Medulla oblongata (tissue), 1 donor: ENCODE measurements at regions not wholly inside any gene's neighbourhood (a gene's known extent, or its start where the extent isn't known, plus 50 kb on each side); places are given as distances from the start of the nearest gene placed in this dataset.
"Not testable (repeated sequence)": the region's sequence is repeated elsewhere in the genome, so short reads cannot be mapped to it uniquely, and the experiment has no call there.

Source experiments
- DNase-seq: peaks from one replicate; pipeline ENCODE4 v3.0.0-alpha.2; 2015; ENCODE audit errors: extremely low spot score

DNA sequence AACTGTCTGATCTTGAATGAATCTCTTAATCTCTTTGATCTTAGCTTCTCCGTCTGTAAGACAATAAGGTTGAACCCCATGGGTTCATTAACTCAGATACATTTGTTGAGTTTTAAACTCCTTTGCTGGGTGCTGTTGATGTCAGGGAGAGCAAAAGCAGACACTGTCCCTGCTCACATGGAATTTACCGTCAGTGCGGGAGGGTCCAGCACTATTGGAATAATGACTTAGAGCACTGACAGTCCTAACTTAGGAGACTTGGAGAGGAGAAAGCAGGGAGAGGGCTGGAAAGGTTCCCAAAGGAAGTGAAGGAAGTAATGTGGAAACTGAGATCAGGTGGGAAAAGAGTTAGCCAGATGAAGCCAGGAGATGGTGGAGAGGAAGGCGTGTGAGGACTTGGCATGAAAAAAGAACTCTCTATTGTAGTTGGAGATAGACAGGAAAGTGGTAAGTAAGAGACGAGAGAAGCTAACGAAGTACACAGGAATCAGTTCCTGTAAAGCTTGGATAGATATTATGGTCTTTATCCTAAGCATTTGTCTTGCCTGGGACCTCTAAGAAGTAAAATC, 141.4 kb upstream of the SERTAD2 start:
- no peak for DNase-seq

GRCh38 chr2:64796926-64797325, 143.2 kb upstream of the SERTAD2 start:
- DNase-seq, result no peak

DNA sequence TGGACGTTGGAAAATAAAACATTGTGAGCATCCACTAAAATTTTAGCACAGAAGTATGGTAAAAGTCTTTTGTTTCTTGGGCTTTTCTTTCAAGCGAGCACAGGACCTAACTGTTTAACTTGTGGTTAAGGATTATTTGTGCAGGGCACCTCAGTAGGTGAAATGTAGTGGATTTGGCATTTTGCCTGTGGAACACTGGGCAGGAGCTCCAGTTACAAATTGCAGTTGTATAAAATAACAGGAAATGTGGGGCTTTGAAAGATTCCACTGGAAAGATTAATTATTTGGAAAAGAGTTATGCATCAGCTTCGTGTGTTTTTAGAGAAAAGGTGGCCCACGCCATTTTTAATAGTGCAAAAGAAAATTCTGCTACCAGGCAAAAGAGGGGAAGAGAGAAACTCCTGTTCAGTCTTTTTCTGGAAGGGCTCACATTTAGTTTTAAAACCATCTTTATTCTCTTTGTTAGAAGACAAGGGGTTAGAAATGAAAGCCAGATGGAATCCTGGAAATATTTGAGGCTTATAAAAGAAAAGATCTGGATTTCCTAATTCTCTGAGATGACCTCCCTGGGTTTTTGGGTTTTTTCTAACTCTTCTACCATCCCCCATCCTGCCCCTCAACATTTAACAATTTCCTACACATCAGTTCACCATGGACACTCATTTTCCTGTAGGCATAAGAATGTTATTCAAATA, 144.3 kb upstream of the SERTAD2 start:
- DNase-seq, result no peak

GRCh38 chr2:64799592-64800252, 146.0 kb upstream of the SERTAD2 start:
- no peak for DNase-seq

DNA sequence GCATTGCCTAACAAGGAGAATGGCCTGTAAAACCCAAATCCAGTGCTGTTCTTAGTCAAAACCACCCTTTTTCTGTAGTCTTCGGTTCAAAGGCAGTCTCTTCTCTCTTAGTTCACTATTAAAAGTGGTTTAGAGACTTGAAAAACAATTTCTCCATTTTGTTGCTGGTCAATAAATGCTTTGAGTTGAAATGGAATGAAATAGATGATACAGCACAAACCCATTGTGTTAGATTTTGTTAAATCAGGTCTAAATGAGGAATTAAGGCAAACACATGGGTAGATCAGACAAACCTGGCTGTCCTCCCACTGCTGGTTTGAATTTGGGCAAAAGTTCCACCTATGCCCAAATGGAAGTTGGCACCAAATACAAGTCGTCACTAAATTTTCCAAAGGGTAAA, 150.1 kb upstream of the SERTAD2 start:
- DNase-seq, result no peak

DNA sequence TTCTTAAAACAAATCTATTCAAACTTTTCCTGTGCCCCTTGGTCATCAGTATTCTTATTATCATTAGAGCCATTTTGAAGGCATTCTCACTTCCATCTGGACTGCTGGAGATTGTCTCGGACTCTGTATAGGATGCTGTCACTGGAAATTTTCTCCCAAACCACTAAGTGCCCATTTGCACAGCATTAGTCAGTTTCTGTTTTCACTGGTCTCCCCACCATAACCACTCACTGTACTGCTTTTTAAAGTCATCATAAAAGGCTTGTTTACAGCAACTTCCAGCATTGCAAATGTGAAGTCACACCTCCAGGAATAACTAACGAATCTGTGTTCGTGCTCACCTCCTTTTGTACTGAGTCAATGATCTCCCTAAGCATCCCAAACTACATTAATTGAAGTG, 150.9 kb upstream of the SERTAD2 start:
- no peak for DNase-seq

GRCh38 chr2:64807417-64807816, 153.7 kb upstream of the SERTAD2 start:
- DNase-seq, result no peak

GRCh38 chr2:64808092-64808491, 154.4 kb upstream of the SERTAD2 start:
- no peak for DNase-seq

DNA sequence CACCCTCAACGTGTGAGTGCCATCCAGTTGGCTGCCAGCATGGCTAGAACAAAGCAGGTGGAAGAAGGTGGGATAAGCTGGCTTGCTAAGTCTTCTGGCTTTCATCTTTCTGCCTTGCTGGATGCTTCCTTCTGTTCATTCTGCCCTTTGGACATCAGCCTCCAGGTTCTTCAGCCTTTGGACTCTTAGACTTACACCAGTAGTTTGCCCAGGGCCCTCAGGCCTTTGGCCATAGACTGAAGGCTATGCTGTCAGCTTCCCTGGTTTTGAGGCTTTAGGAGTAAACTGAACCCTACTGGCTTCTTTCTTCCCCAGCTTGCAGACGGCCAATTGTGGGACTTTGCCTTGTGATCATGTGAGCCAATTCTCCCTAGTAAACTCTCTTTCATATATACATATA, 155.0 kb upstream of the SERTAD2 start:
- no peak for DNase-seq

DNA sequence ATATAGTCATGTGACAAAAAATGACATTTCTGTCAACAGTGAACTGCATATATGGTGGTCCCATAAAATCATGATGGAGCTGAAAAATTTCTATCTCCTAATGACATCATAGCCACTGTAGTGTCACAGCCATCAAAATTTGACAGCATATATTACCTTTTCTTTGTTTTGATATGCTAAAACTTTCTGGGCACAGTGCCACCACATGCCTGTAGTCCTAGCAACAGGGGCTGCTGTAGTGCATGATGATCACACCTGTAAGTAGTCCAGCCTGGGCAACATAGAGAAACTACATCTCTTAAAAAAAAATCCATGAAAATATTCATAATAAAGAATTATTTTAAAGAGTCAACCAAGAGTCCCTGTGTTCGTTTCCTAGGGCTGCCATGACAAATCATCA, 155.5 kb upstream of the SERTAD2 start:
- no peak for DNase-seq

- no peak for DNase-seq
These were observed 158.6 kb upstream of the SERTAD2 start for GRCh38 chr2:64812285-64812684.

GRCh38 chr2:64814007-64814406, 160.3 kb upstream of the SERTAD2 start:
- DNase-seq, result no peak

DNA sequence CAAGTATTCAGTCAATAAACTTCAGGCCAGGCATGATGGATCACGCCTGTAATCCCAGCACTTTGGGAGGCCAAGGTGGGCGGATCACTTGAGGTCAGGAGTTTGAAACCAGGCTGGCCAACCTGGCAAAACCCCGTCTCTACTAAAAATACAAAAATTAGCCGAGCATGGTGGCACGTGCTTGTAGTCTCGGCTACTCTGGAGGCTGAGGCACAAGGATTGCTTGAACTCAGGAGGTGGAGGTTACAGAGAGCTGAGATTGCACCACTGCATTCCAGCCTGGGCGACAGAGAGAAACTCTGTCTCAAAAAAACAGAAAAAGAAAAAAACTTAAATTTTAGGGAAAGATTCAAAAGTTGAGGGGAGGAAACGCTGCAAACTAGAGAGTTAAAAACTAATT, 162.8 kb upstream of the SERTAD2 start:
- not testable (repeated sequence) for DNase-seq

DNA sequence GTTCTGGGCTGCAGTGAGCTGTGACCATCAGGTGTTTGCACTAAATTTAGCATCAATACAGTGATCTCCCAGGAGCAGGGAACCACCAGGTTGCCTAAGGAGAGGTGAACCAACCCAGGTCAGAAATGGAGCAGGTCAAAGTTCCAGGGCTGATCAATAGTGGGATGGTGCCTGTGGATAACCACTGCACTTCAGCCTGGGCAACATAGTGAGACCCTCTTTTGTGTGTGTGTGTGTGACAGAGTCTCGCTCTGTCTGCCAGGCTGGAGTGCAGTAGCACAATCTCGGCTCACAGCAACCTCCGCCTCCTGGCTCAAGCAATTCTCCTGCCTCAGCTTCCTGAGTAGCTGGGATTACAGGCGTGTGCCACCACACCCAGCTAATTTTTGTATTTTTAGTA, 163.7 kb upstream of the SERTAD2 start:
- no peak for DNase-seq

DNA sequence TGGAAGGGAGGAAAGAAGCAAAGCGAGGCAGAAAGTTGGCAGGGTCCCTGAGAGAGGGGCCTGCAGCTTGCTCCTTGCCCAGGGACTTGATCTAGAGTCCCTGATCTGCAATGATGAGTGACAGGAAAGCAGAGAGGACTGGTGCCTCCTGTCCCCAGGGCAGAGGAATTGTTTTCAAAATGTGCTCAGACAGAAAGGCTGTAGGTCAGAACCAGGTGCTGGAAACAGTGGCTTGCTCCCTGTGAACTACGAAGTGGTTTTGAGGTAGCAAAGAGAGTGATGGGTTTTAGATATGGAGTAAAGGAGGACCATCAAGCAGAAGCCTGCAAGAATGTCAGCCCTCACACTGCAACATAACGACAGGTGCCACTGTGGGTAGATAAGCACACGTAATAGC, 164.9 kb upstream of the SERTAD2 start:
- no peak for DNase-seq

GRCh38 chr2:64819361-64819760, 165.6 kb upstream of the SERTAD2 start:
- no peak for DNase-seq

- DNase-seq, result no peak
These were observed 166.3 kb upstream of the SERTAD2 start for GRCh38 chr2:64819774-64820688.

GRCh38 chr2:64820901-64821300, 167.2 kb upstream of the SERTAD2 start:
- no peak for DNase-seq

- no peak for DNase-seq
These were observed 165.4 kb upstream of the SLC1A4 start for GRCh38 chr2:64823794-64824193.

DNA sequence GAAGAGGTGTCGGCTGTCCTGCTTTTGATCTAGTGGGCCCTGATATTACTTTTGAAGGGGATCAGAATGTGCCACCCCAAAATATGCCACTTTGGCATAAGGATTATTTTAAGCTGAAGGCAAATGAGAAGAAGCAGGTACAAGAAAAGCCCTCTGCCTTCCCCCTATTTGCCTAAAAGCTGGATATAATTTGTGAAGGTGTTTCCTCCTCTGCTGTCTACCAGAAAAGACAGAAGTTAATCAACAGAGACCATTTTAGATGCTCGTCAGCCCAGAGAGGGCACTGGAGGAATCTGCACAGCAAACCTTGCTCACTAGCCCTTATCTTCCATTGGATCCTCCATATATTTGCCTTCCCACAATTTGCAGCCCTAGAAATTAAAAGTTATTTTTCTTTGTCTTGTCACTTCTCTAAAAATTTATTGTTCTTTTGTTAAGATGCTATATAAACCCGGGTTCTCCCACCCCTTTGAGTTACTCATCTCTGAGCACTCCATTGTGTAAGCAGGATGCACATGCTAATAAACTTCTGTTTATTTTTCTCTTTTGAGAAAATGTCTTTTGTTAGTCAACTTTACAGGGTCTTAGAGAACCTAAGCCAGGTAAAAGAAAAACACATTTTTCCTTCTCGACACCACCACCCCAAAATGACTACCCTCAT, 163.2 kb upstream of the SLC1A4 start:
- DNase-seq, result no peak

- no peak for DNase-seq
These were observed 162.5 kb upstream of the SLC1A4 start for GRCh38 chr2:64826703-64827102.

DNA sequence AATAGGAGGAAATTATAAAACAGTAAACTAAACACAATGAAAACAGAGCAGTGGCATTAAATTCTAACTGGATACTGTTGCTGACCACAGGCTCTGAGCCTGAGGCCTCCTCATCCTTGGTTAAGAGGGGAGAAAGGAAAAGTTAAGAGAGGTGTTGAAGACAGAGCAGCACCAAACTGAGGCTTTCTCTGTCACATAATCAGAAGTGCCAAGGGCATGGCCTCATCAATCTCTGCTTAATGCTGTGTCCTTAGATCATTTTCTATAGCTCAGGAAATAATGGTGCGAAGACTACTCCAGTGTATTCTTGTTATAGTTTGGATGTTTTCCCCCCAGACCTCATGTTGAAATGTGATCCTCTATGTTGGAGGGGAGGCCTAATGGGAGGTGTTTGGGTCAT, 160.9 kb upstream of the SLC1A4 start:
- no peak for DNase-seq
